Mammary epithelial cell (primary cell): ENCODE measurements at regions not wholly inside any gene's neighbourhood (a gene's known extent, or its start where the extent isn't known, plus 50 kb on each side); places are given as distances from the start of the nearest gene placed in this dataset.

Experiments used
- CTCF ChIP-seq, 2 donors: IDR thresholded peaks in 1 of 2; conservative IDR thresholded peaks in 1 of 2; 2 replicates each; pipeline ENCODE4 v1.5.1; 2011 to 2012; ENCODE audit warnings: inconsistent platforms in 2 of 2, low read length in 2 of 2, mild to moderate bottlenecking in 2 of 2, control low read depth in 1 of 2, low read depth in 1 of 2; ENCODE audit not compliant: insufficient read depth in 1 of 2; ENCODE audit errors: extremely low read depth in 1 of 2
- EZH2 ChIP-seq: IDR thresholded peaks from 2 replicates; pipeline ENCODE4 v1.6.1; 2012; ENCODE audit warnings: low read length, inconsistent platforms, borderline replicate concordance

- TF ChIP-seq CTCF (conservative IDR thresholded peaks at IDR 0.05 in 1 of 2, IDR thresholded peaks at IDR 0.05 in 1 of 2; ENCODE audit: extremely low read depth in 1 of 2, insufficient read depth in 1 of 2, low read depth in 1 of 2, low read length in 2 of 2) (no peak), EZH2 (no peak)
These were observed 124.8 kb upstream of the CHRM3 start for GRCh38 chr1:239261521-239261920.
